ENCODE measurements at regions not wholly inside any gene's neighbourhood (a gene's known extent, or its start where the extent isn't known, plus 50 kb on each side); places are given as distances from the start of the nearest gene placed in this dataset.

DNA sequence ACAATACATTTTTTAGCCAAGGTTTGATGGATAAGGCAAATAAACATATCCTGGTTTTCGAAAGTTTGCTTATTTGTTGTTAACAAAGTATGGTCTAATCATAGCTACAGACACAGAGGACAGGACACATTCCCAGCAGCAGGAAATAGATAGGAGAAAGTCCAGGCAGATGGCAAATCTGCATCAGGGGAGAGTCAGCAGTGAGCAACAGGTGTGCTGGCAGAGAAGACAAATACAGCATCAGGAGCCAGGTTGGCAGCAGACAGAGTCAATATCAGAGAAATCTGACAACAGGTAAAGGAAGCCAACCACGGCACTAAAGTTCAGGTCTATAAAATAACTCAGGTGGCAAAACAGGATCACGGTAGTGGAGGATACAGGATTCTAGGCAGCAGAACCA is 210.7 kb upstream of the PTBP2 start:
- no peak for TF ChIP-seq CTCF (IDR thresholded peaks at IDR 0.05)
- TF ChIP-seq ZFX (IDR thresholded peaks at IDR 0.05; ENCODE audit: borderline replicate concordance) = no peak
